HG02943 (cell line): ENCODE measurements at regions not wholly inside any gene's neighbourhood (a gene's known extent, or its start where the extent isn't known, plus 50 kb on each side); places are given as distances from the start of the nearest gene placed in this dataset.

ENCODE experiments used
- ATAC-seq: cut with Tn5 transposase; IDR thresholded peaks from one replicate; pipeline ENCODE4 v1.9.1; 2021; ENCODE audit warnings: mild to moderate bottlenecking, low read depth, moderate library complexity; ENCODE audit not compliant: unreplicated experiment

- no peak for ATAC-seq
These were observed 109.9 kb upstream of the ZFHX3 start for GRCh38 chr16:73157861-73158260.

- ATAC-seq: no peak
These were observed 106.3 kb upstream of the ZFHX3 start for GRCh38 chr16:73154063-73154870.

- no peak for ATAC-seq
These were observed 104.6 kb upstream of the ZFHX3 start for GRCh38 chr16:73152386-73153125.

DNA sequence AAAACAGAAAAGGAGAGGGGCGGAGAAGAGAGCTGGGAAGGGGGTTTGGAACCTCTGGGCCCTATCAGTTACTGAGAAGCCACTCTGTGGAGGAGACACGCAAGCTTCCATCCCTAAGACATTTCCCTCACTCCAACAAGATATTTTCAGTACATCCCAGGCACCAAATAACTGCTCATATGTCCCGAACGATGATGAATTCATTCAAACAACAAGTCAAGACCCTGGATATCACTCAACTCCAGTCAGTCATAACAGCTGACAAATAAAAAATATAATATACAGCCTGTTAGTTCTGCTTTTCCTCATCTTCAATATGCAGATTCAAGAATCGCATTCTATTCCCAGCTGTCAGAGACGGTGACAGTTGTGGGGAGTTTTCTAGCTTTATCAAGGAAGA lies 104.0 kb upstream of the ZFHX3 start:
- ATAC-seq: no peak

DNA sequence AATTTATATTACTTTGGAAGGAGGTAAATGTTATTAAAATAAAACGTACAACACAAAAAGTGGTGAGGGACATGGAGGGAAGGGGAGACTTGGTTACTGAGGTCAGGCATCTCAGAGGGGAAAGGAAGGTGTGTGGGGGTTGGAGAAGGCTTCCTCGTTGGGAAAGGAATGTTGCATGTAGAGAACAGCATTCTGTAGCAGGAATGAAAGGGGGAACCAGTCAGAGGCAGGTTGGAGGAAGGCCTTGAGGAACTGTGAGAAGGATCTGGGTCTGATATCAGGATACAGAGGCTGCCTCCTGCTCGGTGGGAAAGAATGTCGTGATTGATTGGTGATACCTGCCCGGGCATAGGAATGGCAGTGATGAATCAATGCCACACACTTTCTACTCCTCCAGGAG lies 103.3 kb upstream of the ZFHX3 start:
- ATAC-seq: no peak

DNA sequence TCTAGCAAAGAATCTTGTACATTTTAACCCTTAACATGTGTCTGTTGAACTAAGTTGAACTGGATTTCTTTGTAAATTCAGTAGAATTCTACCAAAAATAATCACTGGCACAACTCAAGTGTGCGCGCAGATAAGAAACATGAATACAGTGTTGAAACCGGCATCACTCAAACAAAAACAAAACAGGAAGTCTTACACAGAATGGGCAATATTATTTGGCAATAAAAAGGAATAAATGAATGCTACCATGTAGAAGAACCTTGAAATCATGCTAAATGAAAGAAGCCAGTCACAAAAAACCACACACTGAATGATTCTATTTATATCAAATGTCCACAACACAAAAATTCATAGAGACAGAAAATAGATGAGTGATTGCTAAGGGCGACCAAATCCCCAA lies 102.9 kb upstream of the ZFHX3 start:
- no peak for ATAC-seq

DNA sequence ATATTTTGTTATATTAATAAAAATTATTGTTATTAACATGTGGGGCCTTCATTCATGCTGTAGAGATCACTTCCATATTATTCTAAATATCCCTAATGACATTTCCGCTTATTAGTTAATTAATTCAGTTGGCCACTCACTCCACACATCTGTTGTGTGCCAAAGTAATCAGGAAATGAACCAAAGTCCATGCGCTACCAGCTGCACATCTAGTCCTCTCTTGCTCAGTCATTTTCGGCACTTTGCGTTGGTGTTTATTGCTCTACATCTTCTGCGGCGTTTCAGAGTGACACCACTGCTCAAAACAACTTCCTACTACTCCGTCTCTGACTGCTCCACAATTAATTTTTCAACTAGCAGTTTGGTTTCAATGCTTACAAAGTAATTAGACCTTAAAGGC lies 101.4 kb upstream of the ZFHX3 start:
- no peak for ATAC-seq

DNA sequence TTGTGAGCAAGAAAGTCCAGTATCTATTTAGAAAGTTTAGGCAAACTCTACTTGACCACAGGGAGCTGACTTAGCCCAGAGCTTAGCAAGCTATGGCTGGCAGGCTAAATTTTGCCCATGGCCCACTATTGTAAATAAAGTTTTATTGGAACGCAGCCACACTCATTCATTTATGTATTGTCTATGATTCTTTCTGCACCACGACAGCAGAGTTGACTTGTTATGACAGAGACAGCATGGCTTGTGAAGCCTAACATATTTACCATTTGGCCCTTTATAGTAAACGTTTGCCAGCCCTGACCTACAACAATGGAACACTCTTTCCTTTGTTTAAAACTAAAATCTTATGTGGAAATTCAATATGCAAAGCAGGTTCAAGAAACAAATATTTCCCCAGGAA lies 100.0 kb upstream of the ZFHX3 start:
- ATAC-seq: no peak

GRCh38 chr16:73145166-73145880 lies 97.4 kb upstream of the ZFHX3 start:
- no peak for ATAC-seq

GRCh38 chr16:73143576-73144422 lies 95.9 kb upstream of the ZFHX3 start:
- no peak for ATAC-seq

- ATAC-seq: no peak
These were observed 95.1 kb upstream of the ZFHX3 start for GRCh38 chr16:73143002-73143401.

DNA sequence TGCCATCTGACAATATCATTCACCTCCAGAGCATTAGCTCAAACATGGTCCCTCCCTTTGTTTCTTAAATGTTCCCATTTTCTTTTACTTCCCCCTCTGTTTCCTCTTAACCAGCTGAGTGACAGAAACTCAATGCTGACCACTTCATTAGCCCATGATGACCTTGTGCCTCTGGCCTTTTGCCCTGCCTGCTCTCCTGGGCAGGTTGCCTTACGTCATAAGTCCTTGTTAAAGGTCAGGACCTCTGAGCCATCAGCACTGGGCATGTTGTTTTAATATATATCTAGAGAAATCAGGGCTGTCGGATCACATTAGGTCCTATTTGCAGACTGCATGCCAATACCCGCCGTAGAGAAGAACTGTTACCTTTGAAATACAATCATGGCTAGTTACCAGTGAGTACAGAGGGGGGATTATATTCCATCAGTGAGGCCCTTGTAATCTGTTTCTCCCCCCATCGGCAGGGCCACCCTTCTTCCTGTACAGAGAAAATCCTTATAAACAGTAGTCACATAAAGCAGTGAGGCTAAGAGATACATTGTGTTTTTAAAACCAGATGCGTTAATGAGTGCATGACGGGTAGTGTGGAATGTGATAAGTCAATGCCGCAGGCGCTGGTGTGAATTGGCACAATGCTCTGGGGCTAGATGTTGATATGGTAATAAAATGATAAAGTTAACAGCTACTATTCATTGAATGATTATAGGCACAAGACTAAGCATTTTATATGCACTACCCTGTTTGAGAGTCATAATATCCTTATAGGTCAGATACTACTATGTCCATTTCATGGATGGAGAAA lies 94.3 kb upstream of the ZFHX3 start:
- no peak for ATAC-seq

DNA sequence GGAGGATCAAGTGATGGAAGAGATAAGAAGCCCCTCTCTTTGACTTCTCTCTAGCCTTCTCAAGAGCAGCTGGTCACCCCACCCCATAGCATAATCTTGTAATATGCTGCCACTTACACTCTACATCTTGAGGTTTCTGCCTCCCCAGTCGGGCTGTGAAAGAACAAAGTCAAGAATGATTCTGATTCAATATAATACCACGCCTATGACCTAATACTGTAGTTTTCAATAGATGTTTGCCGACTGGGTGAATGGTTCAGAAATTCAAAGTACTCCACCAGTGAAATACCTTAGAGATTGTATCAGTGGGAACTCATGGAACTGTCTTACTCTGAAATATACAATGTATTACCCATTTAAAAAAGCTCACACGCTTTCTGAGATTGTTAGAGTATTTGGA lies 93.0 kb upstream of the ZFHX3 start:
- ATAC-seq: no peak

GRCh38 chr16:73131156-73131862 lies 83.4 kb upstream of the ZFHX3 start:
- no peak for ATAC-seq

- no peak for ATAC-seq
These were observed 81.5 kb upstream of the ZFHX3 start for GRCh38 chr16:73129455-73129854.

- ATAC-seq: no peak
These were observed 78.6 kb upstream of the ZFHX3 start for GRCh38 chr16:73126525-73126853.

GRCh38 chr16:73125850-73126524 lies 78.1 kb upstream of the ZFHX3 start:
- no peak for ATAC-seq

- ATAC-seq: no peak
These were observed 76.9 kb upstream of the ZFHX3 start for GRCh38 chr16:73124665-73125375.
